GM19193 (cell line): ENCODE measurements at regions not wholly inside any gene's neighbourhood (a gene's known extent, or its start where the extent isn't known, plus 50 kb on each side); places are given as distances from the start of the nearest gene placed in this dataset.

ENCODE experiments used
- POLR2A ChIP-seq: IDR thresholded peaks from 4 replicates; pipeline ENCODE4 v1.6.1; 2011; ENCODE audit not compliant: insufficient read depth, insufficient read length; ENCODE audit errors: extremely low read depth

DNA sequence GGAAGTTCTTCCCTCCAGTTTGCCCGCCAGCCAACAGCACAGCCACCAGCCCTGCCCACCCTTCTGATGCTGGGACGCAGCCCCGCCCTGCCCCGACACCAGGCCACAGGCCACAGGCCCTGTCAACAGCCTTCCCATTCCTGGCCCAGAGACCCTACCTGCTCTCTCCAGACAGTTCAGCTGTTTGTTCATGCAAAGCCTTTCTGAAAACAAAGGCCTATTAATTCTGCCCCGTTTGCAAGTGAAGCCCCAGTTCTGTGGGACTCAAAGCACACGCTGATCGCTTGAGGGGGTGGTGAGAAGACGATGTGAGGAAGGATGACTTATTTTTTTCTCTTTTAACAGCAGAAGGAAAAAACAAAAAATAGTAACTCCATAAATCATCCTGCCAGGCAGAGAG lies 55.4 kb upstream of the KIF26B start:
- no peak for TF ChIP-seq POLR2A

DNA sequence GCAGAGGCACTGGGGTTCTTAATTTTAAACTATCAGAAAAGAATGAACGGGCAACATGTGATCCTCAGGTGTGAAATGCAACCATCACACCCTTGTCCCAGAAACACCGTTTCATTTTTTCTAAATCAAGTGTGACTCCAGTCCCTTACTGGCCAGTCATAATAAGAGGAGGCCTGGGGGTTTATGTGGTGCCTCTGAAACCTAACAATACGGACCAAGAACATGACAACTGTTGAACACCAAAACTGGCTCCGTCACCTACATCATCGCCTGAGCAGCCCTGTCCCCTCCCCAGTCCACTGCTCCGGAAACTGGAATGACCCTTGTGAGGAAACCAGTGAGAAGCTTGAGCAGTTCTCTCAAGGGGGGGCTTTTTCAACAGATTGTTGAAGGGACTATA lies 55.9 kb upstream of the KIF26B start:
- no peak for TF ChIP-seq POLR2A

DNA sequence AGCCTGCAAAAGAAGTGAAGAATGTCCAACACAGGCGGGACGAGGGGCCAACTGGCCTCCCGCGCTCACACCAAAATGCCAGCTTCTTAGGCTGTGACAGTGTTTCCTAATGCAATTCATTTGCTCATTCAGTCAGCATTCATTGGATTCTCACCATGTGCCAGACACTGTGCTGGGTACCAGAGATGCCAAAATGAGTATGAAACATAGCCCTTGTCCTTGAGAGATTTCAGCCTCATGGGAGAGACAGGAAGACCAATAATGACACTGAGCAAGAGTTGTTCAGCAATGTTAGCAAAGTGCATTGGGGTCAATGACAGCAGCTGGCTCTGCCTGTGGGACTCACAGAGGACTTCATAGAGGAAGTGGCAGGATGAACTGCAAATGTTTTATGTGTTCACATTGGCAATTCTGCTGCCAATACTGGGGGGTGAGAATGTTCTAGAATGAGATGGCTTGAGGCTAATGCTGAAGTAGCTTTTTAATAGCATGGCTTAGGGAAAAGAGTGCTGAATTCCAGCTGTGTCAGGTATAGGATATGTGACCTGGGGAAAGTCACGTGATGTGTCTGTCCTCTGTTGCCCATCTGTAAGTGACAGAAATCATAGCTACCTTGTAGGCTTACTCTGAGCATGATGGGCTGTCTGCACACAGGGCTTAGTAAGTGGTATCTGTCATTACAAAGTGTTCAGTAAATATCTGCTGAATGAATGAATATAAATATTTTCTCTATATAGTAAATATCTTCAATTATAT lies 58.3 kb upstream of the KIF26B start:
- TF ChIP-seq POLR2A = no peak

DNA sequence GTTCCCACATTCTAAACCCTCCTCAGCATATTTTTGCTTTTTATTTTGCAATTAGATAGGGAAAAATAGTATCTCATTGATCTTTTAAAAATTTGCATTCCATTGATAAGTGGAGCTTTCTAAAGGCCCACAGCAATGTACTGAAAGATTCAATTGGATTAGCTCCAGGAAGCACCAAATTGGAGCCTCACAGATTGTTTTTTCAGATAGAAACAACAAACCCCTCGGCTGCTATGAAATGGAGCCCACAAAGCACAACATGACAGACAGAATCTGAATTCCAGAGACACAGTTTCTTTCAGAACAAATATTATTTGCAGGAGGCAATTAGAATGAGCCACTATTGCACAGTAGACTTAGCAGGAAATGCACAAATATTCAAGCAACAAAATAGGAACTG lies 58.9 kb upstream of the KIF26B start:
- TF ChIP-seq POLR2A = no peak

- TF ChIP-seq POLR2A = no peak
These were observed 59.8 kb upstream of the KIF26B start for GRCh38 chr1:245094954-245095353.

DNA sequence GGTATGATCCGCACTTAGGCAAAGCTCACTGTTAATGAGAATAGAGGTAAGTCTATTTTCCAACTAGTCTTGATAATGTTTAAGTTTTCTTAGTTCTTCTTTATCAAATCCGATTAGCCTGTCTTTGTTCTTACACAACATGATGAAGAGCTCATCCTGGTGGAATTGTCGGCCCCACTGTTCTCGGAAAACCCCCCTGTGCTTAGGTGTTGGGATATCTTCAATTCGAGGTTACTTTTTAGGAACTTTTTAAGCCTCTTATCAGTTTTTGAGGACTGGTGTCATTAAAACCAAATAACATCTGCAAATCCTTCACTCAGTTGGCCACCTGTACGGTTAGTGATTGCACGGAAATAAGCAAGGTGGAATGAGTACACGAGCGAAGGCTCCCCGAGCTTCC lies 60.7 kb upstream of the KIF26B start:
- TF ChIP-seq POLR2A = no peak

DNA sequence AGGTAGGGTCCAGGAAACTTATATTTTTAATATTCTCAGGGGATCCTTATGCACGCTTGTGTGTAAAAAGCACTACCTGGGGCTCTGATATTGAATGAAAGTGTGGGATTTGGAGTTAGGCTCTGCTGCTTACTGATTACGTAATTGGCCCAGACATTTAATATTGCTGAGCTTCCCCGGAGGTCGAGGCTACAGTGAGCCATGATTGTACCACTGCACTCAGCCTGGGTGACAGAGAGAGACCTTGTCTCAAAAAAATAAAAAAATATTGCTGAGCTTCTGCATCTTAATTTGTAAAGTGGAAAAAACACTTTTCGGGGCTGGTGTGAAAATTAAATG lies 62.2 kb upstream of the KIF26B start:
- no peak for TF ChIP-seq POLR2A

- TF ChIP-seq POLR2A = no peak
These were observed 62.8 kb upstream of the KIF26B start for GRCh38 chr1:245091818-245092637.

DNA sequence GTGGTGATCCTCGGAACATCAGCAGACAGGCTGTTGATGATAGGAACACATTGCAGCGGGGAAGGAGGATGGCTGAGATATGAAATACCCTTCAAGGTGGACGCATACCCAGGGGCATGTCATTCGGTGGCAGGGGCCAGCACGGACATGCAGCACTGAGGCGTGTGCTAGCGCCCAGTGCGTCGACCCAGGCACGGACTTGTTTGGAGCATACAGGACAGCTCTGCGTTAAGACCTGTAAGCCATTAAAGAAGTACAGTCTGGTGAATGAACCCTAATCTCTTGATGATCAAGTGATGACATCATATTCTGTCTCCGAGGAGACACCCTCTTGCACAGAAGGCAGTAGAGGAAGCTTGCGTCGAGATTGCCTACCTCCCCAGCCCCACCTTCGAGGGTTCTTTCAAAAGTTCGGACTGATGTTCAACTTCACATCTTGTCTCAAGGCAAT lies 63.6 kb upstream of the KIF26B start:
- no peak for TF ChIP-seq POLR2A

DNA sequence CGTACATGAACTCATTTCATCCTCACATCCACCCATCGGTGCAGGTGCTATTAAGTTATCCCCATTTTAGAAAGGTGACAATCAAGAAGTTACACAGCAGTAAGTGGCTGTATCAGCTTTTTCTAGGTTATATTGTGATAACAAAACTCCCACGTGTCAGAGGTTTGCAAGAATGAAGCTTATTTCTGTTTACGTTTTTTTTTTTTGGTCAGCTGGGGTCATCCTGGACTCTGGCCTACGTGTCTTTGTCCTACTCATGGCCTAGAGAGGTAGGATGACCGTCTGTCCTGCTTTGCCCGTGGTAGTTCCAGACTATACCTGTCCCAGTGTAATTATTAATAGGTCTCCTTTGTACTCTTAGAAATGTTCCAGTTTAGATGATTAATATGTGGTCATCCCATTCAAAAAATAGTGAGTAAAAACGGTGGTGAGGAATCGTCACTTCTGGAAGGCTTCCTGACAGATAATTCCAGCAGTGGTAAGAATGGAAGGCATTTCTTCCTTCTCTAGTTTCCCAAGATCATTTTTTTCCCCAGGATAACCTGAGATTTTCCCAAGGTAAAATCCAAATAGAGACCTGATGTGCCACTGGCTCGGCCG lies 64.2 kb upstream of the KIF26B start:
- TF ChIP-seq POLR2A = no peak

DNA sequence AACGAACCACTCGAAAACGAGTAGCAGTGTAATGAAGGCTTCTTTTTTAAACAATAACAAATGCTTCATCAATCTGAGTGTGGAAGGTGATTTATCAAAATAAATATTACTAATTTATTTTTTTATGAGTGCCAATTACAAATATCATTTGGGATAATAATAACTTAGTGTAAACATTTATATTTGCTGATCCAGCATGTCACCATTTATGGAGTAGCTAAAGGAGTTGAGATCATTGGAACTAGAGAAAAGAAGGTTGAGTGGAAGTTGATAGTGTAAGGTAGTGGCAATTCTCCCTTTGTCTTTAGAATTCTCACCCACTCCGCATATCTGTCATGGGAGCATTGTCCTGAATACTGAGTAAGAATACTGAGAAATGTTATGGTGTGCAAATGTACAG lies 67.1 kb upstream of the KIF26B start:
- no peak for TF ChIP-seq POLR2A

DNA sequence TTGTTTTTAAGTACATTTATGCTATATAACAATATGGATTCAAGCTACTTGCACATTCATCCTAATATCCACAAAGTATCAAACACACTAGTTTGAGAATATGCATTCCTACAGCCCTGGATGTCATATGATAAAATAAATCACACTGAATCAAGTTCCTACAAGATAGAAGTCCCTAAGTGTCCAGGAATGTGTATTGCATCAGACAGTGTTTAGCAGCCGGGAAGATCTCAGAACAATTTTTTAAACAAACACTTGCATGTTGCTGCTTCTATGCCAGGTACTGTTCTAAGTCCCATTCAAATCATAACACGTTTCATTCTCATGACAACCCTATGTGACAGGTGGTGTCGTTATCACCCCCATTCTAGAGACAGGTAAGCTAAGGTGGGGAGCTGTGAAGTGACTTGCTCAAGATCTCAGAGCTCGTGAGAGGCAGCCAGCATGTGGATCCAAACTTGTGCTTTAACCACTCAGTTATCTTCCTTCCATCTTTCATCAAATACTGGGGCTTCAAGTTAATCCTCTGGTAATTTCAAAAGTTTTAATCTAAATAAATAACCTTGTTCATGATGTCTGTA lies 68.3 kb upstream of the KIF26B start:
- TF ChIP-seq POLR2A = no peak

DNA sequence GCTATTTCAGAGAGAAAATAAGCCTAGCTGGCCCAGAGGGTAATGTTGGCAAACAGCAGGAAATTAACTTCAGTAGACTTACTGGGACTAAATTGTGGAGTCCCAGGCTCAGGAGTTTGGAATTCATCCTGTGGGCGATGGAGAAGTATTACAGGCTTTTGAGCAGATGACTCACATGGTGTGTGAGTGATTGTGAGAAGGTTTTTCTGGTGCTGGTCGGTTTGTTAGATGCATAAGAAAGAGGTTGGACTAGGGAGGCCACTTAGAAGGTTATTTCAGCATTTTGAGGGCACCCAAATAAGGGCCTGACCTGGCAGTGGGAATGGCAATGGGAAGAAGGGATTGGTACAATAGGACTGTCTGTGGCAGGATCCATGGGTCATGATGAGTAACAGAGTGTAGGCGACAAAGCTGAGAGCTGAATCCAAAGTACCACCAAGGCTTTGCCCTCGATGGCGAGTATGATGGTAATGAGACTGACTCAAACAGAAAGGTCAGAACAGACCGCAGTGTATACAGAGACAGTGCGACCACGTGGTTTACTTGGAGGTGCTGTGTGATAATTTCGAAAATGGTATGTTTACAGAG lies 69.2 kb upstream of the KIF26B start:
- TF ChIP-seq POLR2A = no peak

DNA sequence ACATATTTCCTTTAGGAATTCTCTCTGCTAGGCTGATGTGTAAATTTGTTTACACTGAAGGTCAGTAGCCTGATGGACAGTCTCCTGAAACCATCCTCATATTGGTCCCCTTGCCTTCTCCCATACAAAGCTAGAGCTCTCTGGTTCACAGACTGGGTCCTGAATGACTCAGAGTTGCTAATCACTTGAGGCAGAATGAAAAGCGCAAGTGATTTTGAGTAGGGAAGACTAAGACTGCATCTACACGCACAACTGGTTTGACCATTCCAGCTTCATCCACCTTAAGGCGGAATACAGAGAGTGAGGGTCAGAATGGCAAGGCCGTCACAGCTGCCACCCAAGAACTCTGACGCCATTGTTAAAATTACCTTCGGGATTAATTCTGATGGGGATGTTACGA lies 70.2 kb upstream of the KIF26B start:
- no peak for TF ChIP-seq POLR2A

DNA sequence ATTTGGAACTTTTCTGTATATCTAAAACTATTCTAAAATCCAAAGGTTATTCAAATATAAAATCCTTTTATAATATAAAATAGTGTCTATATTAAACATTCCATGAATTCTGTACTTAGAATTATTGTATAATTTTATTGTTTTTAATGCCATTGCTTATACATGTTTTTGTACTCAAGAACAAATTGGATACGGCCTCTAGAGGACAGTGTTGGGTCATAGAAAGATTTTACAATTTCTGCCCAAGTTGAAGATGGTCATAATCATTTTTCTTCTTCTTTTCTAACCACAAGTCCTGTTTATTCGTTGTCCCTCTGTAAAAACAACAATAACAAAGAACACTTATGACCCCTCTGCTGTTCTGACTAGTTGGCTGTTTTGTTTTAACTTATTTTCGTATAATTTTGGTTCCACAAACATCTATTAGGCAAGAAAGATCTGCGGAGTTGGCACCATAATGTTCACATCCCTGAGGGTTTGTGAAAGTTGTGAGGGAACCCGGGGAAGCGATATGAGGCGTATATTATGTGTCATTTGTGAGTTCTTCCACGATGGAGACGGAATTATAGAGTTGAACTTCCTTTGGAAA lies 75.7 kb upstream of the KIF26B start:
- TF ChIP-seq POLR2A = no peak
